GM12875 (cell line): ENCODE measurements at regions not wholly inside any gene's neighbourhood (a gene's known extent, or its start where the extent isn't known, plus 50 kb on each side); places are given as distances from the start of the nearest gene placed in this dataset.

Experiments used
- H3K4me3 ChIP-seq: one replicate; pipeline ENCODE4 v1.5.1; 2011; ENCODE audit warnings: low read depth, low read length, control low read depth
- TF ChIP-seq, protein P1 (sequence below): IDR thresholded peaks from 2 replicates; pipeline ENCODE4 v1.5.1; 2011; ENCODE audit warnings: low read depth, mild to moderate bottlenecking, control low read depth, inconsistent platforms, low read length, moderate library complexity, borderline replicate concordance; ENCODE audit not compliant: insufficient read depth

DNA sequence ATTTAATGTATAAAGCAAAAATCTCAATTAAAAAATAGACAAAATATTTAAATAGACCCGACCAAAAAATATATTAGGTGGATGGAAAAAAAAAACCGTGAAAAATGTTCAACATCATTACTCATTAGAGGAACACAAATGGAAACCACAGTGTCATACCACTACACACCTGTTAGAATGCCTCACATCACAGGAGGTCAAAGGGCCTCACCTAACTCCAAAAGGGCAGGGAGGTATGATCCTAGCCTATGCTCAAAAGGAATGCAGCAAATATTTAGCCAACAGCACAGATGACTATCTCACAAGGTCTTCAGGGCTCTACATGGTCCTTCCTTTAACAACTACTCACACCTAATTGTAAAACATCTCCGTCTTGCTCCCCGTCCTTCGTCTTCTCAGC, 185.5 kb upstream of the SETBP1 start:
- H3K4me3 ChIP-seq, result no peak overlapping the region
- TF ChIP-seq, protein P1, sequence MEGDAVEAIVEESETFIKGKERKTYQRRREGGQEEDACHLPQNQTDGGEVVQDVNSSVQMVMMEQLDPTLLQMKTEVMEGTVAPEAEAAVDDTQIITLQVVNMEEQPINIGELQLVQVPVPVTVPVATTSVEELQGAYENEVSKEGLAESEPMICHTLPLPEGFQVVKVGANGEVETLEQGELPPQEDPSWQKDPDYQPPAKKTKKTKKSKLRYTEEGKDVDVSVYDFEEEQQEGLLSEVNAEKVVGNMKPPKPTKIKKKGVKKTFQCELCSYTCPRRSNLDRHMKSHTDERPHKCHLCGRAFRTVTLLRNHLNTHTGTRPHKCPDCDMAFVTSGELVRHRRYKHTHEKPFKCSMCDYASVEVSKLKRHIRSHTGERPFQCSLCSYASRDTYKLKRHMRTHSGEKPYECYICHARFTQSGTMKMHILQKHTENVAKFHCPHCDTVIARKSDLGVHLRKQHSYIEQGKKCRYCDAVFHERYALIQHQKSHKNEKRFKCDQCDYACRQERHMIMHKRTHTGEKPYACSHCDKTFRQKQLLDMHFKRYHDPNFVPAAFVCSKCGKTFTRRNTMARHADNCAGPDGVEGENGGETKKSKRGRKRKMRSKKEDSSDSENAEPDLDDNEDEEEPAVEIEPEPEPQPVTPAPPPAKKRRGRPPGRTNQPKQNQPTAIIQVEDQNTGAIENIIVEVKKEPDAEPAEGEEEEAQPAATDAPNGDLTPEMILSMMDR, result no peak

DNA sequence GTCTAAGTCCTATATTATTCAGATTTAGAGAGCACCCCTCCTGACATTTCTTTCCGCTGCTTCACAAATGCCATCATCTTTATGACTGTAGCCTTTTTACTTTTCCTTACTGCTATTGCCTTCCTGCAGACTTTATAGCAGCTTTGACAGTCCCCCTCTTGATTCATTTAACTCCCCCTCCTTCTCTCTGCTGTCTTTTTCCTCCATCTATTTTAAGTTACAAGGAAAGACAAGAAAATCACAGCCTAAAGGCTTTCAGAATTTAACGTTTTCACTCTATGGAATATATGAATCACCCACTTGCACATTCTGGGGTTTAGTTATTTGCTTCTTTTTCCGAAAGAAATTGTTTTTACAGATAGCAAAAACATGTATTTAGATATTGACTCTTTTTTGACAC, 183.4 kb upstream of the SETBP1 start:
- no peak overlapping the region for H3K4me3 ChIP-seq
- TF ChIP-seq, protein P1, result no peak

DNA sequence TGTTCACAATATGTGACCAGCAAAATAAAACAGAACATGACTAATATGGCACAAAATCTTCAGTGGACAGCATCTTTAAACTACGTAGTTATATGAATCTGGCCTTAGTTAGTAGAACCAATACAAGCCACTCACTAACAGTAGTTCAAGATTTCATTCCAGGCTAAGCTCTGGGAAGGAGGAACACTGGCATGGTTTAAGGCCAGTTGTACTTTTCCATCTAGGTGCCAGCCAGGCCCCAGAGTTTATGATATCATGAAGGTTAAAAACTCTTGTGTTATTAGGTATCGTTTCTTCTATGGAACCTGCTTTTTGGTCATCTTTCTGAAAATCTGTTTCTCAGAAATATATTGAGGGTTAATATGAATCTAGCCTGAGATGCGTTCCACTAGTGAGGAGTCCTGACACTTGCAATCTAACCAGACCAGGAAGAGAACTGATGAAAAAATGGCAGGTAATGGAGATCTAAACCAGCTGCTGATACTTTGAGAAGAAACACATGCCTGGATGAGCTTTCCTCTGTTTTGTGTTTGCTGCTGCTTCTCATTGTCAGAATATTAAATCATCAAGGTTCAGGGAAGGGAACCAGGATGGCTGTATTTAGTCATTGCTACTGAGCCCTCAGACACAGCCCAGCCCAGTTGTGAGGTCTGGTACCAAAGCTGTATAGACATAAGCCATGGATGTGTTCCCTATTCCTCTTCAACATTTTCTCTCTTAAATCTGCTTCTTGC, 182.8 kb upstream of the SETBP1 start:
- TF ChIP-seq, protein P1, result no peak
- H3K4me3 ChIP-seq, result no peak overlapping the region

DNA sequence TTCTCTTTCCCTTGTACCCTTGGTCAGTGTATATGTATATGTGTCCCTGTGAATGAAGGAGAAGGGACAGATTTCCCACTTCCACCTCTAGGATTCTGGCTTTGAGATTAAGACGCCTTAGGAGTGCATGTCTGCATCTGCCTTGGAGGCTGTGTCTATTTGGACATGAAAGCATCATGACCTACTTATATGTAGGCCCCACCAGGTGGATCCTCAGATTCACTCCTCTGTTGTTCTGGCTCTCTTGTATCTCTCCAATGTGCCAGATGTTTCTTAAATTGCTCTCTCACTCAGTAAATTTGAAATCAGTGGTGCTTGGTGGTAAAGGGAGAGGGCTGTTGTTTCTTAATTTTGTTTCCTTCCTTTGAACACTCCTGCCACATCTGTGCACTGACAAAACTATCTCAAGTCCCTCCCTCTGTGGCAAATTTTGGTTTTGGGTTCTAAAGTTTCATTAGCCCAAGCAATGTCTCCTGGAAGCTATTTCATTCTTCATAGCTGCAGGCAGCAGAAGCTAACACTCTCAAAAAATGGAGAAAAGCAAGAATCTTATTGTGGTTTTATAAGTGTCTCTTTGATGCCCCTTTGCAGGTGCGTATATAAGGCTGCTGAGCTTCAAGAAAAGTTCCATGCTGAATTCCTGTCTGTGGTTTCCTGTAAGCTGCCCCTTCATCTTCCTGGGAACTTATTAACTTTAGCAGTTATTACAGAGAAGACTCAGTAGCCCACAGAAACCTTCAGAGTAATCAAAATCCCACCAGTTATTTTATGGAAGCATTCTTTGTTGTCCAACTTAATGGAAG, 179.7 kb upstream of the SETBP1 start:
- TF ChIP-seq, protein P1, result no peak
- no peak overlapping the region for H3K4me3 ChIP-seq

- TF ChIP-seq, protein P1, result no peak
- no peak overlapping the region for H3K4me3 ChIP-seq
These were observed 178.5 kb upstream of the SETBP1 start for GRCh38 chr18:44502221-44502620.

- TF ChIP-seq, protein P1, result no peak
- H3K4me3 ChIP-seq, result no peak overlapping the region
These were observed 177.9 kb upstream of the SETBP1 start for GRCh38 chr18:44502790-44503189.

DNA sequence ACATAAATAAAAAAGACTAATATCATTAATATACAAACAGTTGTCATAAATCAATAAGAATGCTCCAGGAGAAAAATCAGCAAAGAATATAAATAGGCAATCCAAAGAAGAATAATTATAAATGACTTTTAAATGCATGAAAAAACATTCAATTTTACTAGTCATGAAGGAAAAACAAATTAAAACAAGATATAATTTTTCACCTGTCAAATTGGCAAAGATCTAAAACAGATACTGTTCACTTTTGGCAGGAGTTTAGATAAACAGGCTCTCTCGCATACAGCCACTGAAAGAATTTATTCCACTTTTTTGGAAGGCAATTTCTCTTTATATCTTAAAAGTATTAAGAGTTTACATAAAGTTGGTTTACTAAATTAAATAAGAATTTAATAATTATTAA, 176.8 kb upstream of the SETBP1 start:
- no peak overlapping the region for H3K4me3 ChIP-seq
- TF ChIP-seq, protein P1, result no peak
